GM19438 (cell line): ENCODE measurements at regions not wholly inside any gene's neighbourhood (a gene's known extent, or its start where the extent isn't known, plus 50 kb on each side); places are given as distances from the start of the nearest gene placed in this dataset.
"Not testable (repeated sequence)": the region's sequence is repeated elsewhere in the genome, so short reads cannot be mapped to it uniquely, and the experiment has no call there.

Source experiments
- ATAC-seq: cut with Tn5 transposase; IDR thresholded peaks from one replicate; pipeline ENCODE4 v1.9.1; 2021; ENCODE audit warnings: low read depth; ENCODE audit not compliant: unreplicated experiment

DNA sequence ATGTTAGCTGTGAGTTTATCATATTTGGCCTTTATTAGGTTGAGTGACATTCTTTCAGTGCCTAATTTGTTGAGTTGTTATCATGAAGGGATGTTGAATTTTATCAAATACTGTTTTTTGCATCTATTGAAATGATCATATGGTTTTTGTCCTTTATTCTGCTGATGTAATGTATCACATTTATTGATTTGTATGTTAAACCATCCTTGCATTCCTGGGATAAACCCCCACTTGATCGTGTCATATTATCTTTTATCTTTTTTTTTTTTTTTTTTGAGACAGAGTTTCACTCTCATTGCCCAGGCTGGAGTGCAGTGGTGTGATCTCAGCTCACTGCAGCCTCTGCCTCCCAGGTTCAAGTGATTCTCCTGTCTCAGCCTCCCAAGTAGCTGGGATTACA, 51.9 kb upstream of the MFGE8 start:
- not testable (repeated sequence) for ATAC-seq

DNA sequence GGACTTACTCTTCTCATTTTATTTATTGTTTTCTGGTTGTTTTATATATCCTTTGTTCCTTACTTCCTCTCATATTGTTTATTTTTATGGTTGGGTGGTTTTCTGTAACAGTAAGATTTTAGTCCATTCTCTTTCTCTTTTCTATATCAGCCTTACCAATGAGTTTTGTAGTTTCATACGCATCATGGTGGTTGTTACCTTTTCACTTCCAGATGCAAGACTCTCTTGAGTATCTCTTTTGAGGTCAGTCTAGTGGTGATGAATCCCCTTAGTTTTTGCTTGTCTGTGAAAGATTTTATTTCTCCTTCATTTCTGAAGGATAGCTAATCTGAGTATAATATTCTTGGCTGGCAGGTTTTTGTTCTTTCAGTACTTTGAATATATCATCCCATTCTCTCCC, 57.1 kb upstream of the MFGE8 start:
- ATAC-seq = no peak

DNA sequence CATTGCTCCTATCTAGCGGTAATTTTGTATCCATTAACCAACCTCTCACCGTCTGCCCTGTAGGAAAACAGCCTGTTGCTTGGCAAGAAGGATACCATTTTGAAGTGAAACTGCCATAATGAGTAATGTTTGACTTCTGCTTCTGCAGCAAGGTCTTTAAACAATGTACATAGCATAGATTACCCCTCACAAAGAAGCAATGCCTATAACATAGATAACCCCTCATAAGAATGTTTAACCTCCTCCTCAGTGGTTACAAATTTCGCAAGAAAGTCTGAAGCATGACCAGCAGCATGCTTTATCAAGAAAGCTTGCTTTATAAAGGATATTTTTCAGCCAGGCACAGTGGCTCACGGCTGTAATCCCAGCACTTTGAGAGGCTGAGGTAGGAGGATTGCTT, 61.2 kb upstream of the MFGE8 start:
- no peak for ATAC-seq

DNA sequence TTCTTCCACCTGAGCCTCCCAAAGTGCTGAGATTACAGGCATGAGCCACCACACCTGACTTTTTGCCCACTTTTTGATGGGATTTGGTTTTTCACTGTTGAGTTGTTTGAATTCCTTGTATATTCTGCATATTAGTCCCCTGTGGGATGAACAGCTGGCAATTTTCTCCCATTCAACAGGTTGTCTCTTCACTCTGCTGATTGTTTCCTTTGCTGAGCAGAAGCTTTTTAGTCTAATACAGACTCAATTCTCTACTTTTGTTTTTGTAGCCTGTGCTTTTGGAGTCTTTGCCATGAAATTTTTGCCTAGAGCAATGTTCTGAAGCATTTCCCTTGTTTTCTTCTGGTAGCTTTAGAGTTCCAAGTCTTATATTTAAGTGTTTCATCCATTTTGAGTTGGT, 62.7 kb upstream of the MFGE8 start:
- no peak for ATAC-seq

DNA sequence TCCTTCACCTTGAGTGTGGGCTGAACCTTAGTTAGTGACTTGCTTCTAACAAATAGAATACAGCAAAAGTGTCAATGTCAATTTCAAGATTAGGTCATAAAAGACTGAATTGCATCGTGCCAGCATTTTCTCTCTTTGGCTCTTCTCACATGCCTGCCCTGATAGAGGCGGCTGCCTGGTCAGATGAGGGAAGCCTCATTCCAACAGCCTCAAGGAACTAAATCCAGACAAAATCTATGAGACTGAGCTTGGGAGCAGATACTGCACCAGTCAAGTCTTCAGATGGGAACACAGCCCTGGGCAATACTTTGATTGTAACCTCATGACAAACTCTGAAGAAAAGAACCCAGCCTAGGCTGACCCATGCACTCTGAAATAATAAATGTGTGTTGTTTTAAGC, 63.5 kb upstream of the MFGE8 start:
- ATAC-seq = no peak

DNA sequence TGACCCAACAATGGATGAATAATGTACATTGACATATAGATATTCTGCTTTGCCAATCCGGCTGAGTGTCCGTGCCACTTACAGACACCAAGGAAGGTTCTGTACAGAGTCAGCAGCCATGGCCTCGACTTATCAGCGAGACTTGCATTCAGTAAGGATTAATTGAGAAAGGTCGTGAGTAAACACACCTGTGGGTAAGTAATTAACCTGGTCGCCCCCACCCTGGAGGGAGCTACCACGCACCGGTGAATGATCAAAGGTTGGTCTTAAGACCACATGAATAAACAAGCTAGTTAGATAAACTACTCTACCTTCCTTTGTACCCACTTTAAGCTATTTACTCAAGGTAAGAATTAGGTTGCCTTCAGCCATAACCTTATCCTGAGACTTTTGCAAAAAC, 66.5 kb upstream of the MFGE8 start:
- ATAC-seq = no peak

DNA sequence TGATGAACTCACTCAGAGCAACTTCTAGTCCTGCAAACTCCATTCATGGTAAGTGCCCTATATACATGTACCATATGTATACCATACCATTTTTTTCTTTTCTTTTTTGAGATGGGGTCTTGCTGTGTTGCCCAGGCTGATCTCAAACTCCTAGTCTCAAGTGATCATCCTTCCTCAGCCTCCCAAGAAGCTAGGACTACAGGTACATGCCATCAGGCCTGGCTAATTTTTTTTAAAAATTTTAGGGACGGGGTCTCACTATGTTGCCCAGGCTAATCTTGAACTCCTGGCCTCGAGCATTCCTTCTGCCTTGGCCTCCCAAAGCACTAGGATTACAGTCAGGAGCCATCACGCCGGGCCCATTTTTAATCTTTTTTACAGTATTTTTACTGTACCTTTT, 67.3 kb upstream of the MFGE8 start:
- ATAC-seq = no peak

DNA sequence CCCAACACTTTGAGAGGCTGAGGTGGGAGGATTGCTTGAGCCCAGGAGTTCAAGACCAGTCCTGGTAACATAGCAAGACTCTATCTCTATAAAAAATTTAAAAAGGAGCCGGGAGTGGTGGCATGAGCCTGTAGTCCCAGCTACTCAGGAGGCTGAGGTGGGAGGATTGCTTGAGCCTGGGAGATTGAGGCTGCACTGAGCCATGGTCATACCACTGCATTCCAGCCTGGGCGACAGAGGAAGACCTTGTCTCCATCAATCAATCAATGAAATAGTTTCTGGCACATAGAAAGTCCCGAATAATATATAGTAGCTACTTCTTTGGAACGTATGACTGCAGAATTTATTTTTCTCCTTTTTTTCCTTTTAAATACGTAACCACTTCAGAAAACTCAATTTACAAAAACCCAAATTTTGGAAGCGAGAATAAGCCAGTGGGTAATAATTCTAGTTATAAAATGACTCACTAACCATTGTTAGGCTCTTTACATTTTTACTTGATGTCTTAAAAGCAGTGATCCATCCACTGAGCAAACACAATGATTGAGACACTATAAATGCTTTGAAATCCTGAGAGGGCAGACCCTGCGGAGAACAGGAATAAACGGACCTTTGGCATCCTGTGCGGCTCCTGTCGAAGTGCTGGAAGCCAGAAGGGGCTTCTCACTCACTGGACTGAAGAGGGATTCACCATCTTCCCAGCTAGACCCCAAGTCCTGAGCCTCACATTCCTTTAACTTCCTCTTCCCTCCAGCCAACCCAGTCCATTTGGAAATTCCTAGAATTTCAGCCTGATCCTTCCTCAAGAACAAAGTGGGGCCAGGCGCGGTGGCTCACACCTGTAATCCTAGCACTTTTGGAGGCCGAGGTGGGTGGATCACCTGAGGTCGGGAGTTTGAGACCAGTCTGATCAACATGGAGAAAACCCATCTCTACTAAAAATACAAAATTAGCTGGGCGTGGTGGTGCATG, 68.4 kb upstream of the MFGE8 start:
- ATAC-seq = no peak

DNA sequence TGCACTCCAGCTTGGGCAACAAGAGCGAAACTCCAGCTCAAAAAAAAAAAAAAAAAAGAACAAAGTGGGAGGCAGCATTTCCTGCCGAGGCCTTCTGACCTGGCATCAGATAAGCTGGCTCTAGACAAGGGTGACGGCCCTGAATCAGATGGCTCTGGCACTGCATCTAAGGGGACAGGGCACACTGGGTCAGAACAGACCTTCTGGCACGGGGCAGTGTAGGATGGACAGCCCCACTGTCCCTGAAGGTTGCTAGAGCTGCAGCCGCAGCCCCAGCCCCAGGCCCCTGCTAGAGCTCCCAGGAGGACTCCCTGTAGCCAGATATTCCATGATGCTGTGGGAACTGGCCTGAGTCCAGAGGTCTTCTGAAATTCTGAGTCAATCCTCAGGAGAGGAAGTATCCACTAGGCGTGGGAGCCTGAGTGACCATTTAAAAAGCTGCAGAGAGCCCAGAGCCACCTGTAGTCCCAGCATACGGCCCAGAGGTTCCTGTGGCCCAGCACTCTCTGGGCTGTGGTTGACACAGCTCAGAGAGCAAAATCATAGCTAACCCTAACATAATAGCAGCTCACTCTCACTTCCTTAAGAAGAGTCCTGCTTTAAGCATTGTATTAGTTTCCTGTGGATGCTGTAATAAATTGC, 69.2 kb upstream of the MFGE8 start:
- peak; percentile 95 for ATAC-seq

DNA sequence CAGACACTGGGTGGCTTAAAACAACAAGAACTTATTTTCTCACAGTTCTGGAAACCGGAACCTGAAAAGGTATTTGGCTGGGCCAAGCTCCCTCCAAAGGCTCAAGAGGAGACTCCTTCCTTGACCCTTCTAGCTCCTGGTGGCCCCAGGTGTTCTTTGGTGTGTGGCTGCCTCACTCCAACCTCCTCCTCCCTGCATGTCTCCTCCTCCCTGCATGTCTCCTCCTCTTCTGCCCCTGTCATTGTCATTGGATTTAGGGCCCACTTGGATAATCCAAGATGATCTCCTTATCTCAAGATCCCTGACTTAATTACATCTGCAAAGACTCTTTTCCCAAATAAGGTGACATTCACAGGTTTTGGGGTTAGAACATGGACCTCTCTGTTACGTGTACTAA, 69.8 kb upstream of the MFGE8 start:
- ATAC-seq = no peak

DNA sequence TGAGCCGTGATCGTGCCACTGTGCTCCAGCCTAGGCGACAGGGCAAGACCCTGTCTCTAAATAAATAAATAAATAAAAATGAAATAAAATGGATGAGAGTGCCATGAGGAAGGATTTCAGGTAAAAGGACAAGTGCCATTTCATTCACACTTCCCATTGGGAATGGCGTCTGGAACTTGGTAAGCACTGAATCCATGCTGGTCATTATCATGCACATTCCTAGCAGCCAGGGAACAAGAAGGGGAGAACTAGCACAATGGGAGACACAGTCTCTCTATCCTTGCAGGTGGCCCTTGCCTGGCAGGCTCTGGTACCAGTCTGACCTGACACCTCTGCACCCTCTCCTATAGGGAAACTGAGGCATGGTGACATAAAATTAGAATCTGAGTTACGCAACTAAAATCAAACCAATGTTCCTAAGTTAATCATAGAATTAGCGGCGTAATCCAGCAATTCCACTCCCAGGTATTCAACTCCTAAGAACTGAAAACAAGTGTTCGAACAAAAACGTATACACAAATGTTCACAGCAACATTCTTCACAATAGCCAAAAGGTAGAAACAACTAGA, 70.8 kb upstream of the MFGE8 start:
- ATAC-seq = no peak

DNA sequence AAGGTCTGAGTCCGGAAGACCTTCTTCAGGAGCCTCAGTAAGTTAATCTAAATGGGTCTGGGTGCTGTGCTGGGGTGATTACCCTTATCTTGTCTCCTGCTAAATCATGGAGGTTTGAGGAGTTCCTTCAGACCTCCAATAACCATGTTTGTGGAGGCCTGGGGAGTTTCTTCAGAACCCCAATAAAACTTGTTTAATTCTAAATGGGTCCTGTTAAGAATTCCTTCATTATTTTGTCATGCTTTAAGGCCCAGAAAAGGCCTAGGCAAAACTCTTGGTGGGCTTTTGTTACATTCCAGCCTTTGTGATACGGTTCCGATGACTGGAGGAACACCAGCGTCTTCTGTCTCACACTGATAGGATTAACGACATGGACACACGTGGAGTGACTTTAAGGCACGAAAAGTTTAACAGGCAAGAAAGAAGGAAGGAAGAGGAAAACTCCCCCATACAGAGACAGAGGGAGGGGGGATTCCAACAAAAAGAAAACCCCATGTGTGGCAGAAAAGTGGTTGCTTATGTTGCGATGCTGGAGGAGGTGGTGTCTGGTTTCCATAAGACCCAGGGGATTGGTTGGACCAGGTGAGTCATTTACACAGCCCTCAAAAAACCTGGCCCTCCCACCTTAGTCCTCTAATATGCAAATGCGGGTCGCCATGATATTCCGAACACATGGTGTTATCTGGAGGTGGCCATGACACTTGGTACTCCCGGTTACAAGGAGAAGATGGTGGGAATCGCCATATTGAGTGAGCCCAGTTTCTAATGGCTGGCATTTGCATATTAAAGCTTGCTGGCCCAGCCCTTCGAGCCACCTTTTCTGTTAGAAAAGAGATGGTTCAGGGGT, 72.6 kb upstream of the MFGE8 start:
- no peak for ATAC-seq

DNA sequence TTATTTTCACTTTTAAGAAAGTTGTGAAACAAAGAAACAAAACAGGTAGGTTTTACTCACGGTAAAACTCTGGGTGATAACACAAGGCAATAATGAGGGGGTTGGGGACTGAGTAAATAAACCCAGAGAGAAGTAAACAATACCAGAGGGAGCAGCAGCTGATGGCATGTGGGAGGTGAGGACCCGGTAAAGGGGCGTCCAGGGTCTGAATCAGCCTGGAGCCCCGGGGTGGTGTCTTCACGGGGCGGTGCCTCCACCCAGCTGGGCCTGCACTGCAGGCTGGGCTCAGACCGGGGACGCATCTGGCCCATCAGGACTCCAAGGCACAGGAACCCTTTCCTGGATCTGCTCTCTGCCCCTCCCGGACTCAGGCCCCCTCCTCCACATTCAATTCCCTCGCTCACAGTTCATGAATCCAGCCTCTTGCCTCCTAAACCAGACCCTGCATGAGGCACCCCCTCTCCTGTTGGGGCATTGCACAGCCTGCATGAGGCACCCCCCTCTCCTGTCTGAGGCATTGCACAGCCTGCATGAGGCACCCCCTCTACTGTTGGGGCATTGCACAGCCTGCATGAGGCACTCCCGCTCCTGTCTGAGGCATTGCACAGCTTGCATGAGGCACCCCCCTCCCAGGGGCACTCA, 73.9 kb upstream of the MFGE8 start:
- ATAC-seq = no peak

DNA sequence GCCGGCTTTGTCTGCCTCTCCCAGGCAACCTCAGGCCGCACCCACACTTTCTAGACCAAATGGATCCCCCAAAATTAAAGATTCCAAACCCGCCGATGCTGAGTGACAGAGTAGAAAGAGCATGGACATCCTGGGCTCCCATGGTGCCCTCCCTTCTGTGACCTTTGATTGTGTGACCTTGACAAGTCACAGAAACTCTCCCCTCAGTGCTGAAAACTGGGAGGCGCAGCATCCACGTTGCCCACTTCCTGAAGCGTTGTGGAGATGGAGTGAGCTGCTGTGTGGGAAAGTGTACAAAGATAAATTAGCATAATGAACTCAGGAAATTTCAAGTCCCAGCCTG, 74.4 kb upstream of the MFGE8 start:
- no peak for ATAC-seq

DNA sequence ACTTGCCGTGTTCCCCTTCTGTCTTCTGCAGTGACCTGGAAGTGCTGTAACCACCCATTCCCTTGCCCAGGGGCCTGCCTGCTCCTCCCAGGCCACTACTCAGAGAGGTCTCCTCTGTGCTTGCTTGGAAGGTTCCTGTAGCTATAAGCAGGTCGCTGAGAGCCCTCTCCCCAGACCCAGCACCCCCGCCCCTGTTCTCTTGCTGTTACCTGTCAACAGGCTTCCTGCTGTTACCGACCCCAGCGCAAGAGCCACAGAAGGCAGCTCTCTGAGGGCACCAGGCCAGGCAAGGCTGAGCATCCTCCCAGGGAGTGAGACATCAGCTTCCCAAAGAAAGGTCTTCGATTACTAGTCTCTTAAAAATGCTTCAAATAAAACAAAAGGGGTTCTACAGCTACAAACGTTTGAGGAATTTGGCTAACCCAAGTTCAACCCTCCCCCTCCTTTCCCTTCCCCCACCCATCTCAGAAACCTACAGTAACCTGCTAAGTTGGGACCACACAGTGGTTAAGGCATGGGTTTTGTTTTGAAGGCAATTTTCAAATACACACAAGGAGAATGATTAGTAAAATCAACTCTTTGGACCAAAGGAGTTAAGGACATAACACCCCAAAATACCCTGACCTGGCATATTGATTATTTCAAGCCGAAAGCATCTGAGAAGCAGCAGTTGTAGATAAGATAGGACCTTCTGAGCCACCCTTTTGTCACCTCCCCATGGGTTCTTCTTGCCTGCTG, 74.9 kb upstream of the MFGE8 start:
- ATAC-seq = no peak

DNA sequence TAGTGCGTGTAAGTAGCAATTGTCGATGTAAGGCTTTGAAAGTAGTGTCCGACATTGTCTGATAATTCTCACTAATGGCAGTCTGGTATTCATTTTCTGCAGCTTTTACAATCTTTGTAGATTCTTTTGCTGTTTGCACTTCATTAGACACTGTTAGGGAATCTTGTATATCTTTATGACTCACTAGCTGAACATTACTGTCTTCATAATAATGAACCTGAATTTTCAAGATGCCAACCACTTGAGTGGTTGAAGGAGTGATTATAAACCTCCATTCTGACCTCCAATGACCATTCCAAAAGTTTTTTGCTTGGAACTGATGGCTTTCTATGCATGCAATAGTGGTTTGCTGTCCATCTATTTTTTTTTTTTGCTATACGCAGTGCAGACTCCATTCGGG, 76.4 kb upstream of the MFGE8 start:
- no peak for ATAC-seq

DNA sequence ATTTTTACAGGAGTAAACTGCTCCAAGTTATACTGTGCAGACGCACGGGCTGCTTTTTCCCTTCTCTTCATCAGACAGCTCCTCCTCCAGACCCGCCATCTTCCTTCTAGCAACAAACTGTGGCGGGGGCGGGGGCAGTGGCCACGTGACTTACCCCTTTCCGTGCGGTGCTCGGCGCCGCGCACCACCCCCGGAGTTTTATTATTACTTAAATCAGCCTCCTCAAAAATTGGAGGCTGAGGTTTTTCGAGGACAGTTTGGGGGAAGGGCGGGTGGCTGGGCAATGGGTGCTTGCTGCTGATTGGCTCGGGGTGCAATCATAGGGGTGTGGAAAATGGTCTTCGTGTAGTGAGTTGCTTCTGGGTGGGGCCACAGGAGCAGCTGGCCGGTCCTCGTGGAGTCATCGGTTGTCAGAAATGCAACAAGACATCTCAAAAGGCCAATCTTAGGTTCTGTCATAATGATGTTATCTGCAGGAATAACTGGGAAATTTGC, 77.1 kb upstream of the MFGE8 start:
- ATAC-seq = no peak

DNA sequence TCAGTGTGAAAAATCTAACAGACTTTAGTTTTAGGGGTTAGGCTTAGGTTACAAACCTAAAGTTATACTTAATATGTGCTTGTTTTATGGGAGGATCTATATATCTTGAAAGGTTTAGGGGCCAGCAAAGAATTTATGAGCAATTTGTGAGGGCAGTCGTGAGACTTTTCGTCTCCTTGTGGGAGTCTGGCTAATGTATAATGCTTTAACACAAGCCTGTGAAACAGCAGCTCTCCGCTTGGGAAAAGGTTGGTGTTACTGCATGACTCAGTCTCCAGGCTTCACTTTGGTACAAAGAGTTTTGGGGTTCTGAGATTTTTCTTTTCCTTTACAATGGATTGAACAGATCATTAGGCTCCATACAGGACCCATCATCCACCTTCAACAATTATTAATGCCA, 79.0 kb upstream of the MFGE8 start:
- ATAC-seq = no peak

DNA sequence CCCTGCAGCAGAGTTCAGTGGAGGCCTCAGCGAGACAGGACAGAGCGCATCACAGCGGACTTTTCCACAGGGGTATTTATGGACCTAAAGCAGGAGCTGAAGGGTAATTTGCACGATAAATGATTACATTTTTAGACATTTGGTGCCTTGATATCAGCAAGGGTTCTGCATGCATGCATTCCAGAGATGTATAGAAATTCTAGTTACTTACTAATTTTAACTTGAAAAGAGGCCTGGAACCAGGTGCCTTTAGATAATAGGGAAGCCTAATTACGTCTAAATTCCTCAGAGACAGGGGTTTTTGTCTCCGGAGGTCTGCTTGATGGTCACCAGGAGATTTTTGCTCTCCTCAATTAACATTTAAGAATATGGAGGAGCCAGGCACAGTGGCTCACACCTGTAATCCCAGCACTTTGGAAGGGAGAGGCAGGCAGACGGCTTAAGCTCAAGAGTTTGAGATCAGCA, 79.8 kb upstream of the MFGE8 start:
- no peak for ATAC-seq

DNA sequence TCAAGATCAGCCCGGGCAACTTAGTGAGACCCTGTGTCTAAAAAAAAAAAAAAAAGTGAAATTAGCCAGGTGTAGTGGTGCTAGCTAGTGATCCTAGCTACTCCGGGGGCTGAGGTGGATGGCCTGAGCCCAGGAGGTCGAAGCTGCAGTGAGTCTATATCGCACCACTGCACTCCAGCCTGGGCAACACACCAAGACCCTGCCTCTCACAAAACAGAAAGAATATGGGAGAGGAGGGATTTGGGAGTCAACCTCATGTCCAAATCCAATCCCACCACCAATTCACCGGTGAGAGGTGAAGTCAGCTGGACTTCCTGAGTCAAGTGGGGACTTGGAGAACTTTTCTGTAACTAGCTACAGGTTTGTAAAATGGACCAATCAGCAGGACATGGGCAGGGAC, 80.5 kb upstream of the MFGE8 start:
- no peak for ATAC-seq
